ENCODE measurements at regions not wholly inside any gene's neighbourhood (a gene's known extent, or its start where the extent isn't known, plus 50 kb on each side); places are given as distances from the start of the nearest gene placed in this dataset.

GRCh38 chr9:74073897-74074296 lies 423.2 kb upstream of the RORB start:
- TF ChIP-seq CTCF (IDR thresholded peaks at IDR 0.05) (no peak), EZH2 (IDR thresholded peaks at IDR 0.05; ENCODE audit: borderline replicate concordance, insufficient read depth, low read depth, low read length, poor library complexity, severe bottlenecking) (no peak)
